ENCODE measurements at regions not wholly inside any gene's neighbourhood (a gene's known extent, or its start where the extent isn't known, plus 50 kb on each side); places are given as distances from the start of the nearest gene placed in this dataset.
"Not testable (repeated sequence)": the region's sequence is repeated elsewhere in the genome, so short reads cannot be mapped to it uniquely, and the experiment has no call there.

- H4K20me1 ChIP-seq (ENCODE audit: insufficient read depth); H3K9me3 ChIP-seq (ENCODE audit: control insufficient read depth in 1 of 2, insufficient read depth in 1 of 2, low read depth in 1 of 2, low read length in 2 of 2); H3K4me3 ChIP-seq (replicated peaks in 1 of 2; ENCODE audit: low read depth in 1 of 2, low read length in 2 of 2); POLR2A ChIA-PET; H3K79me2 ChIP-seq (ENCODE audit: insufficient read depth, low read length); H3K27ac ChIP-seq (ENCODE audit: low read depth, low read length); DNase-seq (ENCODE audit: low read depth, low spot score); ATAC-seq; H3K9ac ChIP-seq (ENCODE audit: low read length); BruUV-seq (replicated peaks); H3K9me2 ChIP-seq (ENCODE audit: insufficient read depth); H3K36me3 ChIP-seq (ENCODE audit: control insufficient read depth in 1 of 2, insufficient read depth in 2 of 2, low read length in 2 of 2); H3K27me3 ChIP-seq (ENCODE audit: insufficient read depth, low read length); CTCF ChIA-PET; H3K4me1 ChIP-seq (ENCODE audit: control insufficient read depth in 1 of 2, insufficient read depth in 2 of 2, low read length in 2 of 2); RAD21 ChIA-PET (ENCODE audit: low non-redundant PET in 1 of 2, low total read pairs in 2 of 2, uncharacterized antibody in 2 of 2, unreplicated experiment in 2 of 2); intact Hi-C loops (cut with micrococcal nuclease): not testable (repeated sequence)
- peak overlapping the region; percentile 31 for H2AFZ ChIP-seq (ENCODE audit: low read depth, low read length, poor library complexity, severe bottlenecking)
- peak overlapping the region; percentile 55; the same call in 1 of the 2 replicates for H3K4me2 ChIP-seq (ENCODE audit: low read length)
Measured at GRCh38 chr7:76117306-76117991, 69.5 kb downstream of the MDH2 start.

GRCh38 chr7:76118253-76119036, 70.5 kb downstream of the MDH2 start:
- H4K20me1 ChIP-seq (ENCODE audit: insufficient read depth); BruUV-seq (replicated peaks); H3K27me3 ChIP-seq (ENCODE audit: insufficient read depth, low read length); H3K9me2 ChIP-seq (ENCODE audit: insufficient read depth); POLR2A ChIA-PET; H3K36me3 ChIP-seq (ENCODE audit: control insufficient read depth in 1 of 2, insufficient read depth in 2 of 2, low read length in 2 of 2); intact Hi-C loops (cut with micrococcal nuclease); H3K9ac ChIP-seq (ENCODE audit: low read length); H3K27ac ChIP-seq (ENCODE audit: low read depth, low read length); CTCF ChIA-PET; H3K4me1 ChIP-seq (ENCODE audit: control insufficient read depth in 1 of 2, insufficient read depth in 2 of 2, low read length in 2 of 2); H3K9me3 ChIP-seq (ENCODE audit: control insufficient read depth in 1 of 2, insufficient read depth in 1 of 2, low read depth in 1 of 2, low read length in 2 of 2); H3K4me3 ChIP-seq (replicated peaks in 1 of 2; ENCODE audit: low read depth in 1 of 2, low read length in 2 of 2); RAD21 ChIA-PET (ENCODE audit: low non-redundant PET in 1 of 2, low total read pairs in 2 of 2, uncharacterized antibody in 2 of 2, unreplicated experiment in 2 of 2); H3K79me2 ChIP-seq (ENCODE audit: insufficient read depth, low read length): not testable (repeated sequence)
- peak; percentile 81 for ATAC-seq
- Histone ChIP-seq H2AFZ (ENCODE audit: low read depth, low read length, poor library complexity, severe bottlenecking) (peak overlapping the region; percentile 31), H3K4me2 (ENCODE audit: low read length) (peak overlapping the region; percentile 55)
- TF ChIP-seq JUND (IDR thresholded peaks at IDR 0.05) (peak; percentile 27; the same call in 1 of the 2 replicates), FOSL1 (IDR thresholded peaks at IDR 0.05; ENCODE audit: low read depth) (peak; percentile 36; the same call in 1 of the 2 replicates), CEBPB (IDR thresholded peaks at IDR 0.05; ENCODE audit: low read depth) (peak; percentile 34; the same call in 1 of the 2 replicates)
- DNase-seq (ENCODE audit: low read depth, low spot score) = peak; percentile 13
